Activated CD8-positive, alpha-beta memory T cell treated with anti-CD3 and anti-CD28 coated beads, Interleukin-2, amount 50 U/mL, for 24 hours (primary cell): ENCODE measurements at regions not wholly inside any gene's neighbourhood (a gene's known extent, or its start where the extent isn't known, plus 50 kb on each side); places are given as distances from the start of the nearest gene placed in this dataset.

Experiments
- DNase-seq: peaks from one replicate; pipeline ENCODE4 v3.0.0-alpha.2; 2020; ENCODE audit errors: extremely low read depth

GRCh38 chr6:155949256-155949655 lies 493.6 kb upstream of the NOX3 start:
- DNase-seq: no peak

GRCh38 chr6:155946860-155947259 lies 491.2 kb upstream of the NOX3 start:
- DNase-seq: no peak

- DNase-seq: no peak
Measured at GRCh38 chr6:155943635-155944034, 488.0 kb upstream of the NOX3 start.

GRCh38 chr6:155939253-155939652 lies 483.6 kb upstream of the NOX3 start:
- no peak for DNase-seq

- no peak for DNase-seq
Measured at GRCh38 chr6:155936551-155936950, 480.9 kb upstream of the NOX3 start.

- DNase-seq: no peak
Measured at GRCh38 chr6:155936127-155936526, 480.5 kb upstream of the NOX3 start.

GRCh38 chr6:155916846-155917624 lies 461.4 kb upstream of the NOX3 start:
- DNase-seq: no peak

- DNase-seq: no peak
Measured at GRCh38 chr6:155915651-155916050, 460.0 kb upstream of the NOX3 start.

- no peak for DNase-seq
Measured at GRCh38 chr6:155913816-155914215, 458.2 kb upstream of the NOX3 start.

GRCh38 chr6:155909710-155910109 lies 454.1 kb upstream of the NOX3 start:
- no peak for DNase-seq

GRCh38 chr6:155895641-155896040 lies 440.0 kb upstream of the NOX3 start:
- no peak for DNase-seq

- DNase-seq: no peak
Measured at GRCh38 chr6:155894758-155895157, 439.1 kb upstream of the NOX3 start.

- DNase-seq: no peak
Measured at GRCh38 chr6:155894262-155894661, 438.6 kb upstream of the NOX3 start.

- no peak for DNase-seq
Measured at GRCh38 chr6:155890409-155890808, 434.8 kb upstream of the NOX3 start.

GRCh38 chr6:155889410-155889809 lies 433.8 kb upstream of the NOX3 start:
- DNase-seq: no peak

GRCh38 chr6:155887421-155887820 lies 431.8 kb upstream of the NOX3 start:
- no peak for DNase-seq

- no peak for DNase-seq
Measured at GRCh38 chr6:155883741-155884140, 428.1 kb upstream of the NOX3 start.

- DNase-seq: no peak
Measured at GRCh38 chr6:155883334-155883731, 427.7 kb upstream of the NOX3 start.

- DNase-seq: no peak
Measured at GRCh38 chr6:155882527-155883333, 427.1 kb upstream of the NOX3 start.

GRCh38 chr6:155881826-155882526 lies 426.3 kb upstream of the NOX3 start:
- no peak for DNase-seq

- DNase-seq: no peak
Measured at GRCh38 chr6:155880900-155881299, 425.3 kb upstream of the NOX3 start.

- no peak for DNase-seq
Measured at GRCh38 chr6:155872961-155873360, 417.3 kb upstream of the NOX3 start.

GRCh38 chr6:155867682-155868081 lies 412.0 kb upstream of the NOX3 start:
- DNase-seq: no peak
